Stimulated activated CD4-positive, alpha-beta T cell treated with anti-CD3 and anti-CD28 coated beads, Interleukin-15, amount 100 ng/mL, for 24 hours (primary cell): ENCODE measurements at regions not wholly inside any gene's neighbourhood (a gene's known extent, or its start where the extent isn't known, plus 50 kb on each side); places are given as distances from the start of the nearest gene placed in this dataset.
"Not testable (repeated sequence)": the region's sequence is repeated elsewhere in the genome, so short reads cannot be mapped to it uniquely, and the experiment has no call there.

ENCODE experiments used
- DNase-seq: peaks from one replicate; pipeline ENCODE4 v3.0.0-alpha.2; 2020

DNA sequence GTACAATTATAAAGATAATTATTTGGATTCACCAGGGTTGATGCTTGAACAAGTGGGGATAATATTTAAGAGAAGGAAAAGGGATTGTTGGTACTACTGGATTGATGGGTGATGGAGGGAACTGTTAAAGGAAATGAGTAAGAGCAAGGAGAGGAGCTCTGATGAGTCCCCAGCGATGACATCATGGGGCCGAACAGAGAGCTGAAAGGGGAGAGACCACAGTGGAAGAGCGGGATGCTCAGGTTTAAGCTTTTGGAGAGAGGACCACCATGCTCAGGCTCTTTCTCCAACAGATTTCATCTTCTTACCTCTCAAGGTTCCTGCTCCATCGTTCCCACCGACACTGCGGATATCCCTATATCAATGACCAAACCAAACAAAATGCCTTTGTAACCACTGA lies 568.7 kb downstream of the ETS1 start:
- DNase-seq, result no peak

GRCh38 chr11:128005562-128005961 lies 581.8 kb downstream of the ETS1 start:
- DNase-seq, result no peak

DNA sequence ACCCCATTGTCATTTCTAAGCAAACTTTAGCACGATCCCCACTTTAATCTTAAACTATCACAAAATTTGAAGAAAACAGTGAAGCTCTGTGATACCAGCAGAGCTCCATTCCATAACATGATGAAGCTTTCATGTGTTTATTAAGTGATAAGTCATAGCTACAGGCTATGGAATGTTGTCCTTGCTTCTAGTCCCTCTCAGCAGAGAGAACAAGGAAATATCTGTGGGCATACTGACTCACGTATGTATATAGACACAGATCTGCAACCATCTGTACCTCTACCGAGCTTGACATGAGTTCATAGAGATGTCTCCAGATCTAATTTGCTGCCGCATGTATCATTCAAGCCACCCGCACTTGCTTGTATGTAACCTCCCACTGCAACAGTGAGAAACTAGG lies 588.9 kb downstream of the ETS1 start:
- no peak for DNase-seq

DNA sequence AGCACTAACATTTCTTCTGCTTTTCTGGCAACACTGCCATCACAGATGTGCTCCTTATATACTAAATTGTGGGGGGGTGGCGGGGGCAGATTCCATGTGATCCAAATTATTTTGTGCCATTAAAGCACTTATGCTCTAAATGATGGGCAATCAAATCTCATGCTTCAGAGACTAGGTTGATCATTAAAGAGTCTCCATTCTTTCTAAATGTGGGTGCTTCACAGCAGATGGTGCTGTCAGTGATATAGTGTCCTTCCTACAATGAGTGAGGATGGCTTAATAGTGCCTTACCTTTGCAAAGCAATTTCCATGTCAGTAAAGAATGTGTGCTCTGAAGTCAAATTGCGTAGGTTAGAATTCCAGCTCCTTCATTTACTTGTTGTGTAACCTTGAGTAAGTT lies 589.8 kb downstream of the ETS1 start:
- no peak for DNase-seq

- DNase-seq, result no peak
These were observed 590.5 kb downstream of the ETS1 start for GRCh38 chr11:127996825-127997224.

GRCh38 chr11:127995921-127996320 lies 591.4 kb downstream of the ETS1 start:
- DNase-seq, result no peak

DNA sequence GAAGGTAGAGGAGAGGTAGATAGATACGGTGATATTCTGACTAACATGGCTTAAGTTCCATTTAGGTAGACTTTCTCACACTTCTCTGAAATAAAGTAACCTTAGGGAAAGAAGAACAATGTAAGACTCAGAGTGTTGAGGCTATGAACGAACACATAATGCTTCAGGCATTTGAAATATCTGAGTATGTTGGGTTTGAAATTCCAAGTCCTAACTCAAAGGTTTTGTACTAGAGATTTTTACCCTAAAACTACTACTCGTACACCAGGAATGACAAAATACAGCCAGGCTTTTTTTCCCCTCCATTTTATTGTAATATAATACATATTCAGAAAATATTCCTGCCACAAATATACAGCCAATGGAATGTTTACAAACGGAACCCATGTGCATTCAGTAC lies 592.6 kb downstream of the ETS1 start:
- no peak for DNase-seq

DNA sequence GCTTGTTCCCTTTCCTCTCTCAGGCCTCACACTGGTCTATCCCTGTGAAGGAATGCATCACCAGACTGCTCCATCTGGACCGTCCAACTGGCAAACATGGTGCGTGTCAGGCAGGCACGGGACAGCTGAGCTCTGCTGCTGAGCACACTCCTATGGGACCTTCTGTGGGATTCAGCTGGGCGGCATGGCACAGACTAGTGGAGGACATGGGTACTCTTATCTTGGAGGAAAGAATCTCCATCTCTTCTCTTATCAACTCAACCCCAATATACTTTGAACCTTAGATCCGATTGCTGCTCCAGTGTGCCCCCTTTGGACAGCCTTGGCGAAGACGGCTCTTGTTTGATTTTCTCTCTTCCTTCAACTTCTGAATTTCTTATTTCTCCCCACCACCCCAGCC lies 593.6 kb downstream of the ETS1 start:
- peak; percentile 4 for DNase-seq

DNA sequence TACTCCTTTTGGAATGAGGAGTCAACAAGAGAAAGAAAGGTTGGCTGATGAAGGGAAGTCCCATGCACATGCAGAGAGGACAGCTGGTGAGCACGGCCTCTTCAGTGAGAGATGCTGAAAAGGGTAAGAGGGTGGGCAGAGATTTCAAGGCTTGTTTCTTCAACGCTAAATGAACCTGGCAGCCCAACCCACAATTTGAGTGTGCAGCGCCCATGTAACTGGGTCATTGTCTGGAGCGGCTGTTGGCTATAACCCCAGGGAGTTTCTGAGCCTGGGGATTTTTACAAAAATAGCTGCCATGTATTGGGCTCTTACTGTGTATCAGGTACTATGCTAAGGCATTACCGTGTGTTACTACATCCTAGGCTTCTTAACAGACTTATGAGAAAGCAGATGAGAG lies 594.1 kb downstream of the ETS1 start:
- no peak for DNase-seq

DNA sequence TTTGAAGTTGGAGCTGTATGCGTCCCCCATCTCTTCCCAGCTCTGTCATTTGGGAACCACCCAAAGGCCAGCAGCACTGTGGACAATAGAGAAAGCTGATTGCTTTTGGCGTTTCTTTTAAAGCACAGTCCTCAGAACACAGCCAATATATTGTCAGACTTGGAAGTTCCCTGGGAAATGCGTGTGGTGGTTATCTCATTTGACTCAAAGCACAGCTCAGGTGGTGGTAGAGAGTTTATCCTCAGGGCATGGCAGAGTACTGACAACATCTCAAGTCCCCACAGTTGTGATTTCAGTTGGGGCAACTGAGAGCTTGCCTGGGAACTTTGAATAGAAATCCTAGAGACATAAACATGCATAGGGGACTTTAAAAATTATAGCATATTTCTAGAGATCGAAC lies 601.3 kb downstream of the ETS1 start:
- no peak for DNase-seq

GRCh38 chr11:127972816-127973215 lies 614.5 kb downstream of the ETS1 start:
- no peak for DNase-seq

DNA sequence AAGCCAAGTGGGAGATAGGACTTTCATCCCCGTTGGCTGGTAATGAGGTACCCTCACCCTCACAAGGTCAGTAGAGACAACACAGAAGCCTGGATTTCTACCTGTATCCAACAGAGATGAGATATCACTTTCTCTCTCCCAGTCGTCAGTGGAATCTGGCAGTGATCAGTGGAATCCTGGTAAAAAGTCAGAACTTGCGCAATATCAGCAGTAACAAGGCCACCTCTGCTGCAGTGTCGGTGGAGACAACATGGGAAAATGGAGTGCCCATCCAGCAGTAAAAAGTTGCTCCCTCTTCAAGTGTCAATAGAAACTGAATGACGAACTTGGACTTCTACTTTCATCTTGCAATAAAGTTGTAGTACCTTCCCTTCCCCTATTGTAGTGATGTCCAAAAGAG lies 615.9 kb downstream of the ETS1 start:
- DNase-seq, result no peak

GRCh38 chr11:127966821-127967220 lies 620.5 kb downstream of the ETS1 start:
- no peak for DNase-seq

GRCh38 chr11:127965939-127966668 lies 621.3 kb downstream of the ETS1 start:
- DNase-seq, result no peak

GRCh38 chr11:127962416-127962815 lies 624.9 kb downstream of the ETS1 start:
- DNase-seq, result no peak

DNA sequence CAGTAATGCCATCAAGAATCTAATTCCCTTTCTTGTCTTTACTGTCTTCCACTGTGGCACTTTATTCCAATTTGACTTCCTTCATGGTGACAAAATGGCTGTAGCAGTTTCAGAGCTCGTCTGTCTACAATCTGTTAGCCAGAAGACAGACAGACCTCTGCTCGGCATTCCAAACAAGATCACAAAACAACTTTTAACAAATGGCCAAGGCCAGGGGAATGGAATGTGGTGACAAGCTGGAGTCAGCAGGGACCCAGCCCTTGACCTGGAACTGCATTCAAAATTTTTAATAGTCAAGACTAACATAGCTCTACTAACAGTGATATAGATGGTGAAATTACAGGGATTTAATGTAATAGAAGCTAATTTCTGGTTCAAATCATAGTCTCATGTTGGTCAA lies 637.2 kb downstream of the ETS1 start:
- DNase-seq, result no peak

GRCh38 chr11:127943763-127944162 lies 643.6 kb downstream of the ETS1 start:
- peak; percentile 17 for DNase-seq

DNA sequence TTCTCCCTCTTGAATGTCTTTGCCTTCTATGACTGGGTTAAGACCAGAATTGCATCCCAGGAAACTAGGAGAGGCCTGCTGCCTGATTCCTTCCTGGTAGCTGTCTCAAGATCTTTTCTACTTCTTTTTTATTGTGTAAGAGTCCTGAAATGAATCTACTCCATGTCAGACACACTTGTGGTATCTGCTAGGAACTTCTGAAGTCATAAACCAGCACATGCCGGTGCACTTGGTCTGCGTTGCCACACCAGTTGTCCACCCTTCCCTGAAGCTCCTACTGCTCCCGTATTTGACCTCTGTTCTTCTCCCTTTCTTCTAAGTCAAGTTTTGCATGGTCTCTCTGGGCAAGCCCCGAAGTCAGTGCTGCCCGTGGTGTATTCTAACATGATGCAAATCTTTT lies 644.2 kb downstream of the ETS1 start:
- no peak for DNase-seq

DNA sequence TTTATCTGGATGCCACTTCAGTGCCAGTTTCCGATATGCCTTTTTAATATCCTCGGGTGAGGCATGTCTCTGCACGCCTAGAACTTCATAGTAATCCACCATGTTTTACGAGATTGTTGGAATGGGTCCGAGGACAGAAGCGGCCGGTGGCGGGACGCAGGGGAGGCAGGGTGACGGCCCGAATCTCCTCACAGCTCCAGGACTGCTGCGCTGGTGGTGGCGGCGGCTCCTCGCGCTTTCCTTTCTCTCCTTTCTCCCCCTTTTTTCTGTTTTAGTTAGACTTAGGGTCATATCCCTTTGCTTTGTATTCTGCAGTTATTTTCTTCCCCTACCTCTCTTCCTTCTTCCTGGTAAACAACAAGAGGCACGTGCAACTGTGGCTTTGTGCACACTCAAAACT lies 645.8 kb downstream of the ETS1 start:
- not testable (repeated sequence) for DNase-seq

DNA sequence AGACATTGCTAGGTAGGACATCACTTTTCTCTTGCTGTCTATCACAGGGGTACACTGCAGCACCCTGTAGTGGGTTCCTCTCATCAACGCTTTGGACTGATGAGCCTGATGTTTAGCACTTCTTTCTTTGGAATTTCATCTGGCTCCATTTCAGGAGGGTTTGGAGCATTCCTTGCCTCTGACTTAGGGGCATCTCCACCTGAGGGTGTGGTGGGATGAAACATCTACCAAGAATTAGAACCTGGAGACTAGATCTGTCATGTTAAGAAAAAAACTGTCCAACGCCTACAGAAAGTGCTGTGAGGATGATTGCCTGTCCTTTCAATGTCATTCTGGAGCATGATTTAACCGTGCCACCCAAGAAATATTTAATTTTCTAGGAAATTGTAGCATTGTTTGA lies 648.4 kb downstream of the ETS1 start:
- DNase-seq, result no peak

GRCh38 chr11:127935081-127935480 lies 652.3 kb downstream of the ETS1 start:
- DNase-seq, result no peak

DNA sequence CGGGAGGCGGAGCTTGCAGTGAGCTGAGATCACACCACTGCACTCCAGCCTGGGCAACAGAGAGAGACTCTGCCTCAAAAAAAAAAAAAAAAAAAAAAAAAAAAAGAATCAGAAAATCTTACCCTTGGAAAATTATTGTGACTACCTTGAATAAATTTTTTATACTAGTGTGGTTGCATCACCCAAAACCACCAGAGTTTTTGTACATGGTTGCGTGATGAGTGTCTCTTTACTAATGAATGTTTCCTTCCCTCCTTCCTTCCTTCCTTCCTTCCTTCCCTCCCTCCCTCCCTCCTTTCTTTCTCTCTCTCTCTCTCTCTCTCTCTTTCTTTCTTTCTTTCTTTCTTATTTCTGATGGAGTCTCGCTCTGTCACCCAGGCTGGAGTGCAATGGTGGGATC lies 653.4 kb downstream of the ETS1 start:
- not testable (repeated sequence) for DNase-seq

GRCh38 chr11:127931803-127932202 lies 655.6 kb downstream of the ETS1 start:
- DNase-seq, result no peak

DNA sequence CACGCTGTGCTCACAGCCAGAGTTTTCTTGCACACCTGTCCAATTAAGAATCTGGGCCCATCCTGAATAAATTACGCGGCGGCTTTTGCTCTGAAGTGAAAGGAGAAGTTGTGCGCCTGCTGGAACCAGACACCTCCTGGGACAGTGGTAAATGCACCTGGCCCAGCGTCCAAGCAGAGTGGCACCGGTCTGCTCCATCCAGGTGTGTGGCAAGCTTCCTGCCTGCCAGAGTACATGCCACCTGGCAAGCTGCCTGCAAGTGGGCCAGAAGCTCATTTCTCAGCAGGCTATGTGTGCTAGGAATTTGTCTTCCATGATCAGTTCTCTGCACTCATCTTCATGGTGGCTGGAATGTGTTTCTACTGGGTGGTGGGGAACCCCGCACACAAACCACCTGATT lies 660.6 kb downstream of the ETS1 start:
- DNase-seq, result no peak

DNA sequence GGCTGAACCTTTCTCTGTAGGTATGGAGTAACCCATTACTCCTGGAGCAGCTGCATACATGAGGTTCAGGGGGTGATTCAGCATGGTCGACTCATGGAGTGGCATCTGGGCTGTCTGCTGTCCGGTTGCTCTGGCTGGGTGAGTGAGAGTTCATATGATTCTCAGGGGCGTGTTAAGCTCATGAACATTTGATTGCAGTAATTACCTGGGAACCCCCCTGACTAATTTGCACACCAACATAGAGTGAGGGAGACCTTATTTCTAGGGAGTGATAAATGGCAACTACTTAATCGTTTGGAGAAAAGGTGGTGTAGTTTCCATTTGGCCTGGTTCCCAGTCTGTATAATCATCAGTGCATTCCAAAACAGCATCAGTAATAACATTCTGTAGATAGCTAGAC lies 661.9 kb downstream of the ETS1 start:
- no peak for DNase-seq
